HepG2 (cell line): ENCODE measurements at regions not wholly inside any gene's neighbourhood (a gene's known extent, or its start where the extent isn't known, plus 50 kb on each side); places are given as distances from the start of the nearest gene placed in this dataset.

Experiments used
- CTCF ChIP-seq: sonication (generic); formaldehyde crosslinking; IDR thresholded peaks from 2 replicates; pipeline ENCODE4 v1.5.0; 2020; ENCODE audit warnings: mild to moderate bottlenecking, missing genetic modification reagents, moderate library complexity
- ZNF274 ChIP-seq: sonication (generic); formaldehyde crosslinking; IDR thresholded peaks from 2 replicates; pipeline ENCODE4 v1.5.1; 2020; ENCODE audit warnings: mild to moderate bottlenecking, missing genetic modification reagents

- TF ChIP-seq CTCF (CRISPR knock-in tag): no peak
- TF ChIP-seq ZNF274: no peak
These were observed 202.6 kb upstream of the NRP1 start for GRCh38 chr10:33537066-33537465.
